ENCODE measurements at regions not wholly inside any gene's neighbourhood (a gene's known extent, or its start where the extent isn't known, plus 50 kb on each side); places are given as distances from the start of the nearest gene placed in this dataset.
"Not testable (repeated sequence)": the region's sequence is repeated elsewhere in the genome, so short reads cannot be mapped to it uniquely, and the experiment has no call there.

GRCh38 chr6:81362246-81362645 is 390.2 kb downstream of the TENT5A start:
- no peak overlapping the region for H3K27ac ChIP-seq
- no peaks in the 10 kb centered on the region for H3K4me1 ChIP-seq
- no peak overlapping the region for H3K4me3 ChIP-seq
- TF ChIP-seq, protein P1, sequence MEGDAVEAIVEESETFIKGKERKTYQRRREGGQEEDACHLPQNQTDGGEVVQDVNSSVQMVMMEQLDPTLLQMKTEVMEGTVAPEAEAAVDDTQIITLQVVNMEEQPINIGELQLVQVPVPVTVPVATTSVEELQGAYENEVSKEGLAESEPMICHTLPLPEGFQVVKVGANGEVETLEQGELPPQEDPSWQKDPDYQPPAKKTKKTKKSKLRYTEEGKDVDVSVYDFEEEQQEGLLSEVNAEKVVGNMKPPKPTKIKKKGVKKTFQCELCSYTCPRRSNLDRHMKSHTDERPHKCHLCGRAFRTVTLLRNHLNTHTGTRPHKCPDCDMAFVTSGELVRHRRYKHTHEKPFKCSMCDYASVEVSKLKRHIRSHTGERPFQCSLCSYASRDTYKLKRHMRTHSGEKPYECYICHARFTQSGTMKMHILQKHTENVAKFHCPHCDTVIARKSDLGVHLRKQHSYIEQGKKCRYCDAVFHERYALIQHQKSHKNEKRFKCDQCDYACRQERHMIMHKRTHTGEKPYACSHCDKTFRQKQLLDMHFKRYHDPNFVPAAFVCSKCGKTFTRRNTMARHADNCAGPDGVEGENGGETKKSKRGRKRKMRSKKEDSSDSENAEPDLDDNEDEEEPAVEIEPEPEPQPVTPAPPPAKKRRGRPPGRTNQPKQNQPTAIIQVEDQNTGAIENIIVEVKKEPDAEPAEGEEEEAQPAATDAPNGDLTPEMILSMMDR (IDR thresholded peaks at IDR 0.05) = no peak
- TF ChIP-seq POLR2AphosphoS5 (IDR thresholded peaks at IDR 0.05) (no peak), POLR2A (IDR thresholded peaks at IDR 0.05) (no peak), EP300 (IDR thresholded peaks at IDR 0.05; ENCODE audit: low read depth) (no peak)
- intact Hi-C loops (cut with DNase I; ENCODE audit: low total_unique reads) (no loop called here), in situ Hi-C loops (cut with MboI; ENCODE audit: low pct_ligation_motif_present in 1 of 4, low pct_unique_long_range_greater_than_20kb in 1 of 4, low sequenced_read_pairs in 3 of 4) (no loop called here)
- 0 to 84% methylated on average over 1 of the region's 1 CpG for WGBS, 2 donors (ENCODE audit: low coverage in 1 of 2)
- no peak for DNase-seq
- no peaks in the 10 kb centered on the region for H3K9me3 ChIP-seq
- H3K27me3 ChIP-seq = no peaks in the 10 kb centered on the region
- no peaks in the 10 kb centered on the region for H3K36me3 ChIP-seq

- H3K27me3 ChIP-seq = no peaks in the 10 kb centered on the region
- H3K4me1 ChIP-seq = no peaks in the 10 kb centered on the region
- H3K36me3 ChIP-seq = no peaks in the 10 kb centered on the region
- H3K27ac ChIP-seq = no peak overlapping the region
- WGBS, 2 donors (ENCODE audit: low coverage in 1 of 2) = 81 to 93% methylated on average over 3 of the region's 3 CpGs
- no peak for DNase-seq
- H3K4me3 ChIP-seq = no peak overlapping the region
- no peaks in the 10 kb centered on the region for H3K9me3 ChIP-seq
- TF ChIP-seq EP300 (IDR thresholded peaks at IDR 0.05; ENCODE audit: low read depth) = no peak
- TF ChIP-seq POLR2A (IDR thresholded peaks at IDR 0.05) = no peak
- TF ChIP-seq, protein P1 (IDR thresholded peaks at IDR 0.05) = no peak
- TF ChIP-seq POLR2AphosphoS5 (IDR thresholded peaks at IDR 0.05) = no peak
- in situ Hi-C loops (cut with MboI; ENCODE audit: low pct_ligation_motif_present in 1 of 4, low pct_unique_long_range_greater_than_20kb in 1 of 4, low sequenced_read_pairs in 3 of 4) (no loop called here), intact Hi-C loops (cut with DNase I; ENCODE audit: low total_unique reads) (no loop called here)
These were observed 399.2 kb downstream of the TENT5A start for GRCh38 chr6:81353262-81353661.

- H3K9me3 ChIP-seq; H3K27ac ChIP-seq; DNase-seq; H3K4me1 ChIP-seq; H3K36me3 ChIP-seq; H3K27me3 ChIP-seq; in situ Hi-C loops (cut with MboI; ENCODE audit: low pct_ligation_motif_present in 1 of 4, low pct_unique_long_range_greater_than_20kb in 1 of 4, low sequenced_read_pairs in 3 of 4); H3K4me3 ChIP-seq; intact Hi-C loops (cut with DNase I; ENCODE audit: low total_unique reads): not testable (repeated sequence)
- WGBS, 2 donors (ENCODE audit: low coverage in 1 of 2) = 82 to 89% methylated on average over 8 of the region's 8 CpGs
These were observed 408.5 kb downstream of the TENT5A start for GRCh38 chr6:81344026-81344425.

DNA sequence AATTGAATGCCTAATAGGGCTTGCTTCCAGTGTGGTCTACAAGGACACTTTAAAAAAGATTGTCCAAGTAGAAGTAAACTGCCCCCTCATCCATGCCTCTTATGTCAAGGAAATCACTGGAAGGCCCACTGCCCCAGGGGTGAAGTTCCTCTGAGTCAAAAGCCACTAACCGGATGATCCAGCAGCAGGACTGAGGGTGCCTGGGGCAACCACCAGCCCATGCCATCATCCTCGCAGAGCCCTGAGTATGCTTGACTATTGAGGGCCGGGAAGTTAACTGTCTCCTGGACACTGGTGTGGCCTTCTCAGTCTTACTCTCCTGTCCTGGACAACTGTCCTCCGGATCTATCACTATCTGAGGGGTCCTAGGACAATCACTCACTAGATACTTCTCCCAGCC is 411.5 kb downstream of the TENT5A start:
- H3K9me3 ChIP-seq = no peaks in the 10 kb centered on the region
- in situ Hi-C loops (cut with MboI; ENCODE audit: low pct_ligation_motif_present in 1 of 4, low pct_unique_long_range_greater_than_20kb in 1 of 4, low sequenced_read_pairs in 3 of 4) = no loop called here
- H3K4me1 ChIP-seq = no peaks in the 10 kb centered on the region
- no peaks in the 10 kb centered on the region for H3K36me3 ChIP-seq
- DNase-seq = no peak
- 80 to 83% methylated on average over 3 to 4 of the region's 4 CpGs for WGBS, 2 donors (ENCODE audit: low coverage in 1 of 2)
- no peak overlapping the region for H3K4me3 ChIP-seq
- TF ChIP-seq EP300 (IDR thresholded peaks at IDR 0.05; ENCODE audit: low read depth) = no peak
- TF ChIP-seq POLR2A (IDR thresholded peaks at IDR 0.05) = no peak
- TF ChIP-seq, protein P1 (IDR thresholded peaks at IDR 0.05) = no peak
- TF ChIP-seq POLR2AphosphoS5 (IDR thresholded peaks at IDR 0.05) = no peak
- no peaks in the 10 kb centered on the region for H3K27me3 ChIP-seq
- H3K27ac ChIP-seq = no peak overlapping the region
- intact Hi-C loops (cut with DNase I; ENCODE audit: low total_unique reads) = no loop called here

GRCh38 chr6:81331526-81331925 is 421.0 kb downstream of the TENT5A start:
- no peaks in the 10 kb centered on the region for H3K9me3 ChIP-seq
- H3K4me1 ChIP-seq = no peaks in the 10 kb centered on the region
- 75 to 78% methylated on average over 1 of the region's 1 CpG for WGBS, 2 donors (ENCODE audit: low coverage in 1 of 2)
- H3K36me3 ChIP-seq = no peaks in the 10 kb centered on the region
- no peak overlapping the region for H3K27ac ChIP-seq
- no peaks in the 10 kb centered on the region for H3K27me3 ChIP-seq
- intact Hi-C loops (cut with DNase I; ENCODE audit: low total_unique reads) = no loop called here
- in situ Hi-C loops (cut with MboI; ENCODE audit: low pct_ligation_motif_present in 1 of 4, low pct_unique_long_range_greater_than_20kb in 1 of 4, low sequenced_read_pairs in 3 of 4) = no loop called here
- DNase-seq = no peak
- TF ChIP-seq EP300 (IDR thresholded peaks at IDR 0.05; ENCODE audit: low read depth) (no peak), POLR2A (IDR thresholded peaks at IDR 0.05) (no peak), POLR2AphosphoS5 (IDR thresholded peaks at IDR 0.05) (no peak)
- TF ChIP-seq, protein P1 (IDR thresholded peaks at IDR 0.05) = no peak
- no peak overlapping the region for H3K4me3 ChIP-seq

Measured in transverse colon (tissue), 4 donors.